NT2/D1 (cell line): ENCODE measurements at regions not wholly inside any gene's neighbourhood (a gene's known extent, or its start where the extent isn't known, plus 50 kb on each side); places are given as distances from the start of the nearest gene placed in this dataset.
"Not testable (repeated sequence)": the region's sequence is repeated elsewhere in the genome, so short reads cannot be mapped to it uniquely, and the experiment has no call there.

Source experiments
- SUZ12 ChIP-seq: IDR thresholded peaks from 2 replicates; pipeline ENCODE4 v1.6.1; 2011; ENCODE audit not compliant: insufficient read length, insufficient read depth; ENCODE audit errors: extremely low read depth
- YY1 ChIP-seq: IDR thresholded peaks from 2 replicates; pipeline ENCODE4 v1.6.1; 2011; ENCODE audit not compliant: insufficient read length, insufficient read depth

GRCh38 chr3:177808928-177809478, 611.7 kb upstream of the TBL1XR1 start:
- not testable (repeated sequence) for TF ChIP-seq YY1, SUZ12
